GM21526 (cell line): ENCODE measurements at regions not wholly inside any gene's neighbourhood (a gene's known extent, or its start where the extent isn't known, plus 50 kb on each side); places are given as distances from the start of the nearest gene placed in this dataset.

ENCODE experiments used
- ATAC-seq: cut with Tn5 transposase; IDR thresholded peaks from one replicate; pipeline ENCODE4 v1.9.1; 2021; ENCODE audit warnings: moderate library complexity; ENCODE audit not compliant: unreplicated experiment, low FRiP score

- ATAC-seq: no peak
Observed at GRCh38 chr12:95411057-95411456, 62.9 kb upstream of the METAP2 start.

- ATAC-seq: no peak
Observed at GRCh38 chr12:95411466-95411865, 62.5 kb upstream of the METAP2 start.

- no peak for ATAC-seq
Observed at GRCh38 chr12:95412482-95413311, 61.3 kb upstream of the METAP2 start.

GRCh38 chr12:95413576-95413975 is 60.4 kb upstream of the METAP2 start:
- no peak for ATAC-seq

GRCh38 chr12:95415451-95415850 is 58.5 kb upstream of the METAP2 start:
- no peak for ATAC-seq

- no peak for ATAC-seq
Observed at GRCh38 chr12:95416111-95416636, 57.8 kb upstream of the METAP2 start.

GRCh38 chr12:95417372-95417771 is 56.6 kb upstream of the METAP2 start:
- ATAC-seq: no peak

- no peak for ATAC-seq
Observed at GRCh38 chr12:95418142-95418541, 55.8 kb upstream of the METAP2 start.
